ENCODE measurements at regions not wholly inside any gene's neighbourhood (a gene's known extent, or its start where the extent isn't known, plus 50 kb on each side); places are given as distances from the start of the nearest gene placed in this dataset.

DNA sequence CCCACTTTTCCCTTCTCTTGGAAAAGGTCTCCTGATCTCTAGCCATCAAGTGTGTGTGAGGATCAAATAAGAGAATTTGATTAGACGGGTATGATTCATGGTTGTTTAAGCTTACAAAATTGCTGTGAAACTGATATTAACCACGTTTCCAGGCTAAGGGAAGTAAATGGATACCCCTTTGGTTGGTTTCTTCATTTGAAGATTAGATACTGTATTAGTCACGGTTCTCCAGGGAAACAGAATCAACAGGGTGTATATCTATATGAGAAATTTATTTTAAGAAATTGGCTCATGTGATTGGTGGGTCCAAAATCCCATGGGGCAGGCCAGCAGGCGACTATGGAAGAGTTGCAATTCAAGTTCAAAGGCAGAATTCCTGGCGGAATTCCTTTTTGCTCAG, 112.7 kb upstream of the SELENOK start:
- RAD21 ChIA-PET (ENCODE audit: low non-redundant PET in 1 of 2, low total read pairs in 2 of 2, uncharacterized antibody in 2 of 2, unreplicated experiment in 2 of 2) = no interaction called here
- no peak for DNase-seq (ENCODE audit: low read depth, low spot score)
- POLR2A ChIA-PET = no interaction called here
- no peak overlapping the region for H3K4me2 ChIP-seq (ENCODE audit: low read length)
- H2AFZ ChIP-seq (ENCODE audit: low read depth, low read length, poor library complexity, severe bottlenecking) = no peak overlapping the region
- TF ChIP-seq SIN3A (IDR thresholded peaks at IDR 0.05; ENCODE audit: low read depth) = no peak
- TF ChIP-seq, protein P1, sequence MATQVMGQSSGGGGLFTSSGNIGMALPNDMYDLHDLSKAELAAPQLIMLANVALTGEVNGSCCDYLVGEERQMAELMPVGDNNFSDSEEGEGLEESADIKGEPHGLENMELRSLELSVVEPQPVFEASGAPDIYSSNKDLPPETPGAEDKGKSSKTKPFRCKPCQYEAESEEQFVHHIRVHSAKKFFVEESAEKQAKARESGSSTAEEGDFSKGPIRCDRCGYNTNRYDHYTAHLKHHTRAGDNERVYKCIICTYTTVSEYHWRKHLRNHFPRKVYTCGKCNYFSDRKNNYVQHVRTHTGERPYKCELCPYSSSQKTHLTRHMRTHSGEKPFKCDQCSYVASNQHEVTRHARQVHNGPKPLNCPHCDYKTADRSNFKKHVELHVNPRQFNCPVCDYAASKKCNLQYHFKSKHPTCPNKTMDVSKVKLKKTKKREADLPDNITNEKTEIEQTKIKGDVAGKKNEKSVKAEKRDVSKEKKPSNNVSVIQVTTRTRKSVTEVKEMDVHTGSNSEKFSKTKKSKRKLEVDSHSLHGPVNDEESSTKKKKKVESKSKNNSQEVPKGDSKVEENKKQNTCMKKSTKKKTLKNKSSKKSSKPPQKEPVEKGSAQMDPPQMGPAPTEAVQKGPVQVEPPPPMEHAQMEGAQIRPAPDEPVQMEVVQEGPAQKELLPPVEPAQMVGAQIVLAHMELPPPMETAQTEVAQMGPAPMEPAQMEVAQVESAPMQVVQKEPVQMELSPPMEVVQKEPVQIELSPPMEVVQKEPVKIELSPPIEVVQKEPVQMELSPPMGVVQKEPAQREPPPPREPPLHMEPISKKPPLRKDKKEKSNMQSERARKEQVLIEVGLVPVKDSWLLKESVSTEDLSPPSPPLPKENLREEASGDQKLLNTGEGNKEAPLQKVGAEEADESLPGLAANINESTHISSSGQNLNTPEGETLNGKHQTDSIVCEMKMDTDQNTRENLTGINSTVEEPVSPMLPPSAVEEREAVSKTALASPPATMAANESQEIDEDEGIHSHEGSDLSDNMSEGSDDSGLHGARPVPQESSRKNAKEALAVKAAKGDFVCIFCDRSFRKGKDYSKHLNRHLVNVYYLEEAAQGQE (IDR thresholded peaks at IDR 0.05; ENCODE audit: low read depth) = no peak
- no peak for TF ChIP-seq ZFX (IDR thresholded peaks at IDR 0.05)
- TF ChIP-seq FOSL1 (IDR thresholded peaks at IDR 0.05; ENCODE audit: low read depth) = no peak
- TF ChIP-seq CTCF (IDR thresholded peaks at IDR 0.05 in 2 of 3, conservative IDR thresholded peaks at IDR 0.05 in 1 of 3; ENCODE audit: borderline replicate concordance in 1 of 3, insufficient read depth in 1 of 3, low read depth in 2 of 3, low read length in 2 of 3) = no peak
- no peak for TF ChIP-seq SRF (IDR thresholded peaks at IDR 0.05; ENCODE audit: low read depth)
- TF ChIP-seq POLR2A (IDR thresholded peaks at IDR 0.05; ENCODE audit: borderline replicate concordance, extremely low read depth, insufficient read depth, insufficient read length) = no peak
- no peak for TF ChIP-seq CEBPB (IDR thresholded peaks at IDR 0.05; ENCODE audit: low read depth)
- no peak for TF ChIP-seq ELF1 (IDR thresholded peaks at IDR 0.05; ENCODE audit: borderline replicate concordance, low read depth)
- TF ChIP-seq YY1 (IDR thresholded peaks at IDR 0.05; ENCODE audit: extremely low read depth, insufficient replicate concordance, low read depth, low read length) = no peak
- no peak for TF ChIP-seq RAD21 (IDR thresholded peaks at IDR 0.05; ENCODE audit: low read depth)
- no peak for TF ChIP-seq ATF3 (IDR thresholded peaks at IDR 0.05)
- TF ChIP-seq EZH2 (IDR thresholded peaks at IDR 0.05) = no peak
- TF ChIP-seq EGR1 (IDR thresholded peaks at IDR 0.05; ENCODE audit: low read depth) = no peak
- TF ChIP-seq JUND (IDR thresholded peaks at IDR 0.05) = no peak
- no peak for TF ChIP-seq CBX3 (IDR thresholded peaks at IDR 0.05; ENCODE audit: low read depth)
- TF ChIP-seq SP1 (IDR thresholded peaks at IDR 0.05; ENCODE audit: low read depth) = no peak
- no peak for TF ChIP-seq ZBTB33 (IDR thresholded peaks at IDR 0.05; ENCODE audit: extremely low read depth, insufficient replicate concordance, low read length)
- 0 out of 2 replicates have a peak, but pooled peaks cover 6% of the 10 kb centered on the region for H3K27me3 ChIP-seq (ENCODE audit: insufficient read depth, low read length)
- H4K20me1 ChIP-seq (ENCODE audit: insufficient read depth) = no peaks in the 10 kb centered on the region
- ATAC-seq = no peak
- no TSS peak for BruUV-seq (replicated peaks)
- no peaks in the 10 kb centered on the region for H3K9me3 ChIP-seq (ENCODE audit: control insufficient read depth in 1 of 2, insufficient read depth in 1 of 2, low read depth in 1 of 2, low read length in 2 of 2)
- CTCF ChIA-PET = no interaction called here
- H3K9ac ChIP-seq (ENCODE audit: low read length) = no peak overlapping the region
- H3K36me3 ChIP-seq (ENCODE audit: control insufficient read depth in 1 of 2, insufficient read depth in 2 of 2, low read length in 2 of 2) = no peaks in the 10 kb centered on the region
- no peaks in the 10 kb centered on the region for H3K79me2 ChIP-seq (ENCODE audit: insufficient read depth, low read length)
- H3K9me2 ChIP-seq (ENCODE audit: insufficient read depth) = no peaks in the 10 kb centered on the region
- intact Hi-C loops (cut with micrococcal nuclease) = no loop called here
- no peaks in the 10 kb centered on the region for H3K4me1 ChIP-seq (ENCODE audit: control insufficient read depth in 1 of 2, insufficient read depth in 2 of 2, low read length in 2 of 2)
- H3K27ac ChIP-seq (ENCODE audit: low read depth, low read length) = no peak overlapping the region
- no peak overlapping the region for H3K4me3 ChIP-seq (replicated peaks in 1 of 2; ENCODE audit: low read depth in 1 of 2, low read length in 2 of 2)
